Natural killer cell treated with Interleukin-12 subunit alpha and Interleukin-12 subunit beta and Interleukin-15 and Interleukin-18, amount 100 ng/mL, for 72 hours (primary cell): ENCODE measurements at regions not wholly inside any gene's neighbourhood (a gene's known extent, or its start where the extent isn't known, plus 50 kb on each side); places are given as distances from the start of the nearest gene placed in this dataset.

Experiments used
- ATAC-seq, 2 donors: fragments of 150-1000 bp; cut with Tn5 transposase in 1 of 2; sonication (Bioruptor Pico), chemical (Tn5 transposase) in 1 of 2; 2 replicates each; pipeline ENCODE4 v1.10.0; 2021
- DNase-seq: peaks from one replicate; pipeline ENCODE4 v3.0.0; 2022; ENCODE audit warnings: low spot score
- H3K27ac Mint-ChIP-seq, 2 donors: 1 replicate in 1 of 2; 2 replicates in 1 of 2; pipeline ENCODE4 v1.8.0; 2022; ENCODE audit warnings: mixed read lengths in 2 of 2, mild to moderate bottlenecking in 1 of 2, moderate library complexity in 1 of 2
- H3K27me3 Mint-ChIP-seq, 2 donors: 1 replicate in 1 of 2; 2 replicates in 1 of 2; pipeline ENCODE4 v1.8.0; 2022; ENCODE audit warnings: mixed read lengths in 2 of 2
- H3K36me3 Mint-ChIP-seq: one replicate; pipeline ENCODE4 v1.8.0; 2022; ENCODE audit warnings: mixed read lengths
- H3K4me1 Mint-ChIP-seq, 2 donors: 1 replicate in 1 of 2; 2 replicates in 1 of 2; pipeline ENCODE4 v1.8.0; 2022; ENCODE audit warnings: low read depth in 2 of 2, mixed read lengths in 2 of 2, mild to moderate bottlenecking in 1 of 2
- H3K4me3 Mint-ChIP-seq: one replicate; pipeline ENCODE4 v1.8.0; 2022; ENCODE audit warnings: mixed read lengths
- H3K9me3 Mint-ChIP-seq: 2 replicates; pipeline ENCODE4 v1.8.0; 2022; ENCODE audit warnings: mixed read lengths

GRCh38 chr5:96509721-96510350 lies 76.8 kb upstream of the PCSK1 start:
- Mint-ChIP-seq H3K4me1 (no peaks in the 10 kb centered on the region), H3K27me3 (peaks cover 10 to 14% of the 10 kb centered on the region in 2 donors), H3K9me3 (no peaks in the 10 kb centered on the region), H3K27ac (no peak overlapping the region), H3K36me3 (no peaks in the 10 kb centered on the region), H3K4me3 (no peak overlapping the region)
- ATAC-seq = no peak
- DNase-seq = no peak

GRCh38 chr5:96516631-96517071 lies 83.6 kb upstream of the PCSK1 start:
- no peak for DNase-seq
- no peak overlapping the region for H3K4me3 Mint-ChIP-seq
- no peaks in the 10 kb centered on the region for H3K4me1 Mint-ChIP-seq
- no peak overlapping the region for H3K27ac Mint-ChIP-seq
- no peaks in the 10 kb centered on the region for H3K36me3 Mint-ChIP-seq
- peaks cover 22 to 46% of the 10 kb centered on the region in 2 donors for H3K27me3 Mint-ChIP-seq
- ATAC-seq = no peak
- no peaks in the 10 kb centered on the region for H3K9me3 Mint-ChIP-seq

GRCh38 chr5:96517295-96517694 lies 84.2 kb upstream of the PCSK1 start:
- no peak for ATAC-seq
- Mint-ChIP-seq H3K4me1 (no peaks in the 10 kb centered on the region), H3K27ac (no peak overlapping the region), H3K27me3 (peaks cover 22 to 46% of the 10 kb centered on the region in 2 donors), H3K36me3 (no peaks in the 10 kb centered on the region), H3K4me3 (no peak overlapping the region), H3K9me3 (no peaks in the 10 kb centered on the region)
- DNase-seq = no peak

GRCh38 chr5:96520345-96520744 lies 87.3 kb upstream of the PCSK1 start:
- ATAC-seq (no peak), DNase-seq (no peak)
- H3K9me3 Mint-ChIP-seq = no peaks in the 10 kb centered on the region
- H3K27ac Mint-ChIP-seq = no peak overlapping the region
- H3K4me3 Mint-ChIP-seq = no peak overlapping the region
- no peaks in the 10 kb centered on the region for H3K4me1 Mint-ChIP-seq
- no peaks in the 10 kb centered on the region for H3K36me3 Mint-ChIP-seq
- H3K27me3 Mint-ChIP-seq = peaks cover 27 to 29% of the 10 kb centered on the region in 2 donors

- peak in 1 of 2 donors; percentile 40 for ATAC-seq
- DNase-seq = no peak
- H3K27ac Mint-ChIP-seq = no peak overlapping the region
Measured at GRCh38 chr5:96522635-96523355, 89.7 kb upstream of the PCSK1 start.

GRCh38 chr5:96527768-96528661 lies 95.0 kb upstream of the PCSK1 start:
- no peak for DNase-seq
- H3K9me3 Mint-ChIP-seq = no peaks in the 10 kb centered on the region
- ATAC-seq = no peak
- peaks cover 0 to 5% of the 10 kb centered on the region in 2 donors for H3K4me1 Mint-ChIP-seq
- H3K36me3 Mint-ChIP-seq = no peaks in the 10 kb centered on the region
- no peak overlapping the region for H3K27ac Mint-ChIP-seq
- peaks cover 0 to 17% of the 10 kb centered on the region in 2 donors for H3K27me3 Mint-ChIP-seq
- no peak overlapping the region for H3K4me3 Mint-ChIP-seq

More at GRCh38 chr5:96522635-96523355, 89.7 kb upstream of the PCSK1 start:
- Mint-ChIP-seq H3K4me3 (no peak overlapping the region), H3K4me1 (no peaks in the 10 kb centered on the region), H3K36me3 (no peaks in the 10 kb centered on the region), H3K9me3 (no peaks in the 10 kb centered on the region), H3K27me3 (peaks cover 10 to 21% of the 10 kb centered on the region in 2 donors)

GRCh38 chr5:96528826-96529474 lies 95.9 kb upstream of the PCSK1 start:
- peaks cover 0 to 10% of the 10 kb centered on the region in 2 donors for H3K27me3 Mint-ChIP-seq
- H3K4me1 Mint-ChIP-seq = peaks cover 0 to 5% of the 10 kb centered on the region in 2 donors
- H3K9me3 Mint-ChIP-seq = no peaks in the 10 kb centered on the region
- H3K36me3 Mint-ChIP-seq = no peaks in the 10 kb centered on the region
- no peak overlapping the region for H3K4me3 Mint-ChIP-seq
- DNase-seq = no peak
- no peak overlapping the region for H3K27ac Mint-ChIP-seq
- no peak for ATAC-seq

GRCh38 chr5:96529559-96529958 lies 96.5 kb upstream of the PCSK1 start:
- no peak for DNase-seq
- no peaks in the 10 kb centered on the region for H3K9me3 Mint-ChIP-seq
- H3K4me1 Mint-ChIP-seq = peaks cover 0 to 5% of the 10 kb centered on the region in 2 donors
- ATAC-seq = no peak
- no peak overlapping the region for H3K27ac Mint-ChIP-seq
- peaks cover 0 to 10% of the 10 kb centered on the region in 2 donors for H3K27me3 Mint-ChIP-seq
- no peaks in the 10 kb centered on the region for H3K36me3 Mint-ChIP-seq
- H3K4me3 Mint-ChIP-seq = no peak overlapping the region

GRCh38 chr5:96530901-96531300 lies 97.9 kb upstream of the PCSK1 start:
- no peak overlapping the region for H3K4me3 Mint-ChIP-seq
- no peaks in the 10 kb centered on the region for H3K36me3 Mint-ChIP-seq
- peaks cover 0 to 5% of the 10 kb centered on the region in 2 donors for H3K4me1 Mint-ChIP-seq
- DNase-seq = no peak
- H3K9me3 Mint-ChIP-seq = no peaks in the 10 kb centered on the region
- H3K27ac Mint-ChIP-seq = no peak overlapping the region
- H3K27me3 Mint-ChIP-seq = peaks cover 0 to 5% of the 10 kb centered on the region in 2 donors
- ATAC-seq = no peak

- DNase-seq (no peak), ATAC-seq (no peak)
- Mint-ChIP-seq H3K27me3 (peaks cover 0 to 3% of the 10 kb centered on the region in 2 donors), H3K4me1 (peaks cover 19 to 21% of the 10 kb centered on the region in 2 donors), H3K4me3 (no peak overlapping the region), H3K36me3 (no peaks in the 10 kb centered on the region), H3K9me3 (no peaks in the 10 kb centered on the region), H3K27ac (no peak overlapping the region)
Measured at GRCh38 chr5:96533371-96533770, 100.3 kb upstream of the PCSK1 start.

GRCh38 chr5:96537386-96537785 lies 104.3 kb upstream of the PCSK1 start:
- Mint-ChIP-seq H3K4me1 (peaks cover 21 to 25% of the 10 kb centered on the region in 2 donors), H3K36me3 (no peaks in the 10 kb centered on the region), H3K4me3 (peak overlapping the region; percentile 80), H3K9me3 (no peaks in the 10 kb centered on the region), H3K27ac (peak overlapping the region; percentile 80 to 84), H3K27me3 (peaks cover 6 to 7% of the 10 kb centered on the region in 2 donors)
- ATAC-seq (peak; percentile 88 to 94), DNase-seq (no peak)

- H3K4me1 Mint-ChIP-seq = peaks cover 21 to 25% of the 10 kb centered on the region in 2 donors
- H3K4me3 Mint-ChIP-seq = peak overlapping the region; percentile 51
- H3K27ac Mint-ChIP-seq = peak overlapping the region; percentile 80 to 84
- ATAC-seq (peak; percentile 78 to 85), DNase-seq (no peak)
- no peaks in the 10 kb centered on the region for H3K36me3 Mint-ChIP-seq
- H3K27me3 Mint-ChIP-seq = peaks cover 6 to 12% of the 10 kb centered on the region in 2 donors
- no peaks in the 10 kb centered on the region for H3K9me3 Mint-ChIP-seq
Measured at GRCh38 chr5:96538808-96539250, 105.8 kb upstream of the PCSK1 start.

- H3K27ac Mint-ChIP-seq = no peak overlapping the region
- no peak for ATAC-seq
- H3K4me3 Mint-ChIP-seq = no peak overlapping the region
- H3K4me1 Mint-ChIP-seq = no peaks in the 10 kb centered on the region
- DNase-seq = no peak
- H3K27me3 Mint-ChIP-seq = peaks cover 14 to 25% of the 10 kb centered on the region in 2 donors
- H3K36me3 Mint-ChIP-seq = peaks cover 6% of the 10 kb centered on the region
- H3K9me3 Mint-ChIP-seq = no peaks in the 10 kb centered on the region
Measured at GRCh38 chr5:96546120-96546519, 113.1 kb upstream of the PCSK1 start.
